K562 (cell line): ENCODE measurements at regions not wholly inside any gene's neighbourhood (a gene's known extent, or its start where the extent isn't known, plus 50 kb on each side); places are given as distances from the start of the nearest gene placed in this dataset.

Experiments
- ATAC-seq: fragments of 200-7000 bp; cut with Tn5 transposase; 3 replicates; pipeline ENCODE4 v1.9.1; 2020; ENCODE audit warnings: moderate library complexity
- BruUV-seq: library from RNA; stranded (reverse); fragments of 400-500 nt; replicated peaks from 2 replicates; lab custom pipeline; 2021; lab: Mats Ljungman, UMichigan
- CTCF ChIA-PET: fragments of 300-600 bp; formaldehyde crosslinking; extraction: SDS; loops from one replicate; lab custom pipeline; 2021; ENCODE audit warnings: low intra/inter-chr PET ratio; lab: Yijun Ruan, JAX
- POLR2A ChIA-PET: fragments of 300-600, 350-650 bp; sonication (Branson Sonifier 250); formaldehyde crosslinking; extraction: SDS; loops from one replicate; lab custom pipeline; 2021; ENCODE audit warnings: antibody characterized with exemption, inconsistent platforms; lab: Yijun Ruan, JAX
- DNase-seq, 4 experiments: peaks; one replicate each; pipeline versions ENCODE4 v3.0.0 to v3.0.0-alpha.2; 2011 to 2018; ENCODE audit warnings: low spot score in 3 of 4, mixed read lengths in 3 of 4; ENCODE audit errors: extremely low read depth in 1 of 4
- FAIRE-seq: peaks from 2 replicates; lab custom pipeline; 2011; peaks lifted over from hg19 to GRCh38; lab: Jason Lieb, UNC
- H2AFZ ChIP-seq: 2 replicates; pipeline ENCODE4 v1.6.0; 2011; ENCODE audit warnings: low read depth, low read length, control low read depth, inconsistent platforms
- H3K27ac ChIP-seq: fragments of 200-600 bp; 3 replicates; pipeline ENCODE4 v1.8.0; 2011; ENCODE audit warnings: low read depth, mild to moderate bottlenecking, control low read depth, inconsistent platforms, low read length, moderate library complexity, mixed read lengths; ENCODE audit errors: extremely low read depth
- H3K27me3 ChIP-seq, 2 experiments: fragments of 300-600 bp in 1 of 2; 2 replicates in 1 of 2; 3 replicates in 1 of 2; pipeline versions ENCODE4 v1.6.0 to v1.8.0; 2011; ENCODE audit warnings: inconsistent platforms in 2 of 2, low read length in 2 of 2, mild to moderate bottlenecking in 1 of 2, mixed read lengths in 1 of 2, moderate library complexity in 1 of 2; ENCODE audit not compliant: control insufficient read depth in 2 of 2, insufficient read depth in 2 of 2
- H3K36me3 ChIP-seq: fragments of 300-600 bp; 3 replicates; pipeline ENCODE4 v1.8.0; 2011; ENCODE audit warnings: mild to moderate bottlenecking, low read length, inconsistent platforms; ENCODE audit not compliant: control insufficient read depth, insufficient read depth
- H3K4me1 ChIP-seq, 2 experiments: fragments of 200-600 bp in 1 of 2; replicated peaks in 1 of 2; 2 replicates in 1 of 2; 3 replicates in 1 of 2; pipeline versions ENCODE4 v1.5.1 to v1.8.0; 2011; ENCODE audit warnings: inconsistent platforms in 2 of 2, low read length in 2 of 2, mild to moderate bottlenecking in 1 of 2, mixed read lengths in 1 of 2, moderate library complexity in 1 of 2; ENCODE audit not compliant: control insufficient read depth in 2 of 2, insufficient read depth in 2 of 2
- H3K4me2 ChIP-seq: 2 replicates; pipeline ENCODE4 v1.6.1; 2011; ENCODE audit warnings: low read length, control low read depth, inconsistent platforms, mixed read lengths; ENCODE audit not compliant: insufficient read depth
- H3K4me3 ChIP-seq: fragments of 200-600 bp; sonication (generic), shearing (Covaris generic); 2 replicates; pipeline ENCODE4 v1.5.1; 2016; ENCODE audit warnings: control low read depth, inconsistent platforms
- H3K79me2 ChIP-seq: fragments of 200-600 bp; 3 replicates; pipeline ENCODE4 v1.8.0; 2011; ENCODE audit warnings: low read length, inconsistent platforms; ENCODE audit not compliant: control insufficient read depth, insufficient read depth
- H3K9ac ChIP-seq, 2 experiments: 2 replicates each; pipeline versions ENCODE4 v1.6.0 to v1.6.1; 2011; ENCODE audit warnings: low read depth in 2 of 2, low read length in 2 of 2, control low read depth in 1 of 2, inconsistent platforms in 1 of 2, mild to moderate bottlenecking in 1 of 2, mixed read lengths in 1 of 2; ENCODE audit not compliant: insufficient read depth in 1 of 2
- H3K9me1 ChIP-seq: one replicate; pipeline ENCODE4 v1.6.0; 2011; ENCODE audit warnings: inconsistent platforms, mild to moderate bottlenecking, low read length, moderate library complexity; ENCODE audit not compliant: control insufficient read depth, insufficient read depth
- H3K9me3 ChIP-seq: replicated peaks from 2 replicates; pipeline ENCODE4 v1.5.1; 2011; ENCODE audit warnings: low read depth, low read length, inconsistent platforms; ENCODE audit not compliant: control insufficient read depth, insufficient read depth
- H4K20me1 ChIP-seq: replicated peaks from 2 replicates; pipeline ENCODE4 v1.6.1; 2011; ENCODE audit warnings: low read length, inconsistent platforms, mixed read lengths; ENCODE audit not compliant: control insufficient read depth, insufficient read depth
- ATF7 ChIP-seq: fragments of 450-650 bp; IDR thresholded peaks from 2 replicates; pipeline ENCODE4 v1.7.1; 2014; ENCODE audit warnings: mild to moderate bottlenecking, moderate library complexity
- BCLAF1 ChIP-seq, 2 experiments: fragments of 450-650 bp in 1 of 2; IDR thresholded peaks; 2 replicates each; pipeline ENCODE4 v1.6.1; 2011 to 2017; ENCODE audit warnings: low read depth in 2 of 2, antibody characterized with exemption in 1 of 2, borderline replicate concordance in 1 of 2, low read length in 1 of 2, mild to moderate bottlenecking in 1 of 2, mixed read lengths in 1 of 2; ENCODE audit not compliant: control insufficient read depth in 1 of 2
- KDM2B ChIP-seq: fragments of 250-450 bp; sonication (Bioruptor Pico); IDR thresholded peaks from 2 replicates; pipeline ENCODE4 v1.8.0; 2021; ENCODE audit warnings: mild to moderate bottlenecking, moderate library complexity
- MLLT1 ChIP-seq, 2 experiments: fragments of 450-650 bp; IDR thresholded peaks; 2 replicates each; pipeline ENCODE4 v1.6.1; 2016
- NKRF ChIP-seq: fragments of 450-650 bp; IDR thresholded peaks from 2 replicates; pipeline ENCODE4 v1.6.1; 2016; ENCODE audit warnings: borderline replicate concordance
- PYGO2 ChIP-seq: fragments of 450-650 bp; IDR thresholded peaks from 2 replicates; pipeline ENCODE4 v1.6.1; 2016; ENCODE audit warnings: mild to moderate bottlenecking, missing genetic modification characterization, moderate library complexity, missing compliant biosample characterization
- WGBS: fragments of 100-300 bp; shearing (Covaris generic); methylation state at CpG from one replicate; pipeline ENCODE4 v1.1.6; 2016; ENCODE audit warnings: low coverage, mixed read lengths; ENCODE audit not compliant: insufficient coverage; ENCODE audit errors: missing lambda C conversion rate; 5-methylcytosine and 5-hydroxymethylcytosine counted together
- in situ Hi-C: fragments of 300-500 bp; cut with MboI; formaldehyde crosslinking; loops from 4 replicates; pipeline ENCODE4 v1.15.0; 2018; ENCODE audit warnings: inconsistent platforms, mixed read lengths
- intact Hi-C: fragments of 100-400 bp; cut with micrococcal nuclease; formaldehyde crosslinking; loops from 2 replicates; pipeline ENCODE4 v1.14.2; 2022
- TF ChIP-seq, protein P1 (sequence below), 2 experiments: fragments of 450-650 bp; formaldehyde crosslinking in 1 of 2; IDR thresholded peaks; 2 replicates each; pipeline versions ENCODE4 v1.4.0 to v1.6.1; 2014 to 2020; ENCODE audit warnings: mild to moderate bottlenecking in 2 of 2, borderline replicate concordance in 1 of 2, low read depth in 1 of 2

DNA sequence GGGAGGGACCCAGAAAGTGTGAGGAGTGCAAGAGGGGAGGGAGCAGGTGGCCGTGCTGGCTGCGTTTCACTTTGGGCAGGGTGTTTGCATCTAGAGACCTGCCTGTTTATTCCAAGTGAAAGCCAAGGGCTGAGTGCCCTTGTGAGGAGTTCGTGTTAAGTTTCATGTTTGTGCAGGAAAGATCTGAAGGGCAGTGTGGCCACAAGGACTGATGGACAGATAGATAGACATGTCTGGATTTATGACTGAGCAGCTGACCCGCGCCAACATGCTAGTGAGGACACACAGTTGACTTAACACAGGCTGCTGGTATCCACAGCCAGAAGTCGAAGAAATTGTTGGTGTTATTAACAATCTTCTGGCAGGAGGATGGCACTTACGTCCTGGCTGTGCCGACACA, 387.6 kb upstream of the TNP1 start:
- H3K9me1 ChIP-seq = no peaks in the 10 kb centered on the region
- intact Hi-C loops (no loop called here), in situ Hi-C loops (no loop called here)
- H3K9me3 ChIP-seq = no peaks in the 10 kb centered on the region
- DNase-seq = no peak
- no peak for FAIRE-seq
- peaks cover 0 to 4% of the 10 kb centered on the region in 2 experiments; a peak in 1 of 5 replicates for H3K4me1 ChIP-seq
- no peaks in the 10 kb centered on the region for H4K20me1 ChIP-seq
- WGBS = 12% methylated on average over 8 of the region's 8 CpGs
- H3K9ac ChIP-seq = no peak overlapping the region
- H3K4me2 ChIP-seq = no peak overlapping the region
- BruUV-seq = no TSS peak
- no peak for ATAC-seq
- no peak overlapping the region for H3K4me3 ChIP-seq
- ChIA-PET POLR2A (no interaction called here), CTCF (no interaction called here)
- H2AFZ ChIP-seq = no peak overlapping the region
- H3K36me3 ChIP-seq = no peaks in the 10 kb centered on the region
- no peak overlapping the region for H3K27ac ChIP-seq
- H3K27me3 ChIP-seq = no peaks in the 10 kb centered on the region
- no peaks in the 10 kb centered on the region for H3K79me2 ChIP-seq
- TF ChIP-seq BCLAF1 (IDR thresholded peaks at IDR 0.05; ENCODE audit: borderline replicate concordance in 1 of 2, control insufficient read depth in 1 of 2, low read depth in 2 of 2, low read length in 1 of 2) (no peak), PYGO2 (tag) (no peak), ATF7 (no peak), MLLT1 (IDR thresholded peaks at IDR 0.05) (no peak), NKRF (no peak), KDM2B (no peak)
- TF ChIP-seq, protein P1, sequence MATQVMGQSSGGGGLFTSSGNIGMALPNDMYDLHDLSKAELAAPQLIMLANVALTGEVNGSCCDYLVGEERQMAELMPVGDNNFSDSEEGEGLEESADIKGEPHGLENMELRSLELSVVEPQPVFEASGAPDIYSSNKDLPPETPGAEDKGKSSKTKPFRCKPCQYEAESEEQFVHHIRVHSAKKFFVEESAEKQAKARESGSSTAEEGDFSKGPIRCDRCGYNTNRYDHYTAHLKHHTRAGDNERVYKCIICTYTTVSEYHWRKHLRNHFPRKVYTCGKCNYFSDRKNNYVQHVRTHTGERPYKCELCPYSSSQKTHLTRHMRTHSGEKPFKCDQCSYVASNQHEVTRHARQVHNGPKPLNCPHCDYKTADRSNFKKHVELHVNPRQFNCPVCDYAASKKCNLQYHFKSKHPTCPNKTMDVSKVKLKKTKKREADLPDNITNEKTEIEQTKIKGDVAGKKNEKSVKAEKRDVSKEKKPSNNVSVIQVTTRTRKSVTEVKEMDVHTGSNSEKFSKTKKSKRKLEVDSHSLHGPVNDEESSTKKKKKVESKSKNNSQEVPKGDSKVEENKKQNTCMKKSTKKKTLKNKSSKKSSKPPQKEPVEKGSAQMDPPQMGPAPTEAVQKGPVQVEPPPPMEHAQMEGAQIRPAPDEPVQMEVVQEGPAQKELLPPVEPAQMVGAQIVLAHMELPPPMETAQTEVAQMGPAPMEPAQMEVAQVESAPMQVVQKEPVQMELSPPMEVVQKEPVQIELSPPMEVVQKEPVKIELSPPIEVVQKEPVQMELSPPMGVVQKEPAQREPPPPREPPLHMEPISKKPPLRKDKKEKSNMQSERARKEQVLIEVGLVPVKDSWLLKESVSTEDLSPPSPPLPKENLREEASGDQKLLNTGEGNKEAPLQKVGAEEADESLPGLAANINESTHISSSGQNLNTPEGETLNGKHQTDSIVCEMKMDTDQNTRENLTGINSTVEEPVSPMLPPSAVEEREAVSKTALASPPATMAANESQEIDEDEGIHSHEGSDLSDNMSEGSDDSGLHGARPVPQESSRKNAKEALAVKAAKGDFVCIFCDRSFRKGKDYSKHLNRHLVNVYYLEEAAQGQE (IDR thresholded peaks at IDR 0.05; ENCODE audit: borderline replicate concordance) = no peak
- TF ChIP-seq, protein P1 (CRISPR knock-in tag; IDR thresholded peaks at IDR 0.05; ENCODE audit: low read depth) = no peak
